ENCODE measurements at regions not wholly inside any gene's neighbourhood (a gene's known extent, or its start where the extent isn't known, plus 50 kb on each side); places are given as distances from the start of the nearest gene placed in this dataset.

DNA sequence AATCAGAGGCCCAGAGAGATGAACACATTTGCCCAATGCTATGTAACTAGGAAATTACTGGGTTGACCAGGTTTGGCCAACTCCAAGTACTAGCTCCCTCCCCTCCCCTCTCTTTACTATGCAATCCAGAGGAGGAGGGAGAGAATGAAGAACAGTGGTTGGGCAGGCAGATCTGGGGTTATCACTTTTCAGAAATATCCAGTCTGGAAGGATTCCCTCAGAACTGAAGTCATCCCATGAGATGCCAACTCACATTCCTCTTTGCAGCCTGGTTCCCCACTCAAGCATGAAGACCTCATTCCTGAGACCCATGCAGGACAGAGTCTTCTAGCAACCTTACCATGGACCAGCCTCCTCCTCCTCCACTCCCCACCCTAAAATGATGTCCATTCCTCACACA, 201.1 kb downstream of the TLE3 start:
- DNase-seq (ENCODE audit: low spot score): no peak

DNA sequence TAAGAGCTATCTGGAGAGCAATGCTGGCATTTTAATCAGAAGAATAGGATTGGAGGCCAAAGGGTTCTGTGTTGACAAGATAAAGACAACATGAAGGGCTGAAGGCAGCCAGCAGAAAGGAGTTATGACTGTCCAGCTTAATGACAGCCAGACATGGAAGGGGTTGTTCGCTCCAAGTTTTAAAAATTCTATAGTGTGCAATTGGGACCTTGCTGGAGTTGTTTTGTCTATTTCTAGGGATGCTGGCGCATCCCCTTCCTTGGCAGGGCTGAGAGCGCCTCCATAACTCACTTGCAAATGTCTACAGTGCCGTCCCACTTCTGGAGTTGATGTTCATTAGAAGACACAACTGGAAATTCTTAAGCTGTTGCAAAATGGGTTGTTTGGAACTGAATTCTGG, 200.7 kb downstream of the TLE3 start:
- no peak for DNase-seq (ENCODE audit: low spot score)

DNA sequence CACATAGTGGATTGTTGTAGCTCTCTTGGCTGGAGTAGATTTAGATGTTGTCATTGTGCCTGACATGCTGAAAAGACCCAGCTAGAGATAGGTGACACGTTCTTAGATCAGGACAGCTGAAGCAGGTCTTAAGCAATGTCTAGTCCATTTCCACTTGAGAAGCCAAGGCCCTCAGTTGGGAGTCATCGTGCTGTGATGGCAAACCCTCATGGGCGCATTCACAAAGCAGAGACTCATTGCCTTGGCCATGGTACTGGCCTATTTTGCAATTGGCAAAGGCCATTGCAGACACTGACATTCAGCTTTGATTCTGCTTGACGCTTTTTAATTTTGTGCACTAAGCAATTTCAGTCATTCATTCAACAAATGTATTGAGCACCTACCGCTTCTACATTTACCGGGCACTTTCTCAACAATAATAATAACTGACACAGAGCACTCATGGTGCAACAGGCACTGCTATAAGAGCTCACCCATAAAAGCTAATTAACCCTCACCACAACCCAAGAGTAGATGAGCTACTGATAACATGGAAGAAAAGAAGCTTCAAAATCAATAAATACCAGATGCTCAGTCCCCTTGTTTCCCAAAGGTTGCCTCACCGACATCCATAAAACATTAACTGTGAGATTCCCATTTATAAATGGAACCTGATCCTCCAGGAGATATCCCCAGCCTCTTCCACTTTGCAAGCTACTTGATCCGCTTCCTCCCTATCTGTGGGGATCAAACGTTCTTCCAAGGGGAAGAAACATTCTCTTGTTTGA, 200.1 kb downstream of the TLE3 start:
- DNase-seq (ENCODE audit: low spot score): no peak

DNA sequence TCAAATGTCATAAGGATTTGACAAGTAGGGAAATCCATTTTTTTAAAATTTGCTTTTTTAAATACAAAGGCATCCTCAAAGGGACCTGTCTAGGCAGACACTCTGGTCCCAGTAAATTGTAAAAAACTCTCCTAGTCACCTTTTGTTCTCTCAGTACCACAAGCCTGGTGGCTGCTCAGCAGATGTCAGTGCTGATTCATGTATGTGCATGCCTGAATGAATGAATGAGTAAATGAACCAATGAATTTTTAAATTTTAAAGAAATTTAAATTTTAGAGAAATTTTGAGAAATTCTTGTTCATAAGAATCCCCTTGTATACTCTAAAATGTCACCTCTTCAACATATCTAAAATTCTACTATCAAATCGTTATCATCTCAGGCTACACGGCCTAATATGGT, 199.5 kb downstream of the TLE3 start:
- DNase-seq (ENCODE audit: low spot score): no peak

DNA sequence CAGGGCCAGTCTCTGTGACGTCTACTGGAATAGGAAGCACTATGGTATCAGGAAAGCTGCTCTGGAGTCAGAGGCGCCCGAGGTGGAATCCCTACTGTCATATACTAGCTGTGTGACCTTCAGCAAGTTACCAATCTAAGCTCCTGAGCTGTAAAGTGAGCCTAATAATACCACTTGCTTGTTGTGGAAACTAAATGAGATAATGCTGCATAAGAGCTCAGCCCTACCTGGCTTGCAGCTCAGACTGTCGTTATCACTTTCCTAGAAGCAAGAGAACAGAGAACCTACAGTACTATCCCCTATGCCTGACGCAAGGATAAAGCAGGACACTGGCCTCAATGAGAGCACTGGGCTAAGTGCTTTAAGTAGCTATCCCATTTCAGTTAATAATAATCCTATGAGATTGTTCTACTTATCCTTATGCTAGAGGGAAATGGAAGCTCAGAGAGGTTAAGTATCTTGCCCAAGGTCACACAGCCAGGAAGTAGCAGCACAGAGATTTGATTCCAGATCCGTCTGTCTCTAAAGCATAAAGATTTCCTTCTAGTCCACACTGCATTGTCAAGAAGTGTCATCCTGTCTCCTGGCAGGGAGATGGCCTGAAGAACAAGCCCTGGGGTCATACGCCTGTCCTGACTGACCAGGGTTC, 195.2 kb downstream of the TLE3 start:
- no peak for DNase-seq (ENCODE audit: low spot score)

DNA sequence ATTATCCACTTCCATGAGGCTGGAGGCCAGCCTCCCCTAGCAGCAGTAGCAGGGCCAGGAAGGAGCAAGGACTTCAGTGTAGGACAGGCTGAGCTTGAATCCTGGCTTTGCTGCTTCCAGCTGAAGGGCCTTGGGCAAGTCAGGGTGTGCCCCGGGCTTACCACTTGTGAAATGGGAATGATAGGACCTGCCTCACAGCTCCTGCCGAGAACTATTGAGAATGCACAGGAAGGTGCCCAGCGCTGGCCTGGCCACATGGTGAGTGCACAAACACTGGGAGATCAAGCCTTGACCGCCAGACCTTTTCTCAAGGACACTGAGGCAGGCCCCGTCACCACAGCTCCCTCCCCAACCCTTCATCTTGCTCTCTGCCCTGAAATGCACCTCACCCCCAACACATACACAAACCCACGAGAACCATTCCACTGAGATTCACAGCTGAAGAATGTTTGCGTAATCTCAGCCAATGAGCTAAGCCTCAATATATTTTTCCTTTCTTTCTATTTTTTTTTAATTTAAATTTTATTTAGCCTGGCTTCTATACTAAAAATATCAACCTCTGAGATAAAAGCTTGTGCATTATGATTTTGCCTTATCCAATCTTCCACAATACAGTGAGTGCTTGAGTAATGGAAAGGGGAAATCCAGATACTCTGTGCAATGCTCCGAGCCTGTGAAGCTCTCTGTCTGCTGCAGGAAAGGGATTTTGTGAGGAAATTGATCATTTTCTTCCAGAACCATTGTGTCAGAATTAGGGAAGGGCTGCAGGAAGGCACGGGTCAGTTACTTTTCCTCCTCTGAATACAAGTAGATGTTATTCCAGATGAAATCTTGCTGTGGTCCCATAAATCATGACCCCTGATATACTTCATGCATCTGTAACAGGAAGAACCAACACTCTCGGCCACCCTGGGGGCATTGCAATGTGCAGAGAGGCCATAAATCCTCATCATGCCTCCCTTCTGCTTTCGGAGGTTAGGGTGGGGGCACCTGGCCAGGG, 193.9 kb downstream of the TLE3 start:
- no peak for DNase-seq (ENCODE audit: low spot score)

DNA sequence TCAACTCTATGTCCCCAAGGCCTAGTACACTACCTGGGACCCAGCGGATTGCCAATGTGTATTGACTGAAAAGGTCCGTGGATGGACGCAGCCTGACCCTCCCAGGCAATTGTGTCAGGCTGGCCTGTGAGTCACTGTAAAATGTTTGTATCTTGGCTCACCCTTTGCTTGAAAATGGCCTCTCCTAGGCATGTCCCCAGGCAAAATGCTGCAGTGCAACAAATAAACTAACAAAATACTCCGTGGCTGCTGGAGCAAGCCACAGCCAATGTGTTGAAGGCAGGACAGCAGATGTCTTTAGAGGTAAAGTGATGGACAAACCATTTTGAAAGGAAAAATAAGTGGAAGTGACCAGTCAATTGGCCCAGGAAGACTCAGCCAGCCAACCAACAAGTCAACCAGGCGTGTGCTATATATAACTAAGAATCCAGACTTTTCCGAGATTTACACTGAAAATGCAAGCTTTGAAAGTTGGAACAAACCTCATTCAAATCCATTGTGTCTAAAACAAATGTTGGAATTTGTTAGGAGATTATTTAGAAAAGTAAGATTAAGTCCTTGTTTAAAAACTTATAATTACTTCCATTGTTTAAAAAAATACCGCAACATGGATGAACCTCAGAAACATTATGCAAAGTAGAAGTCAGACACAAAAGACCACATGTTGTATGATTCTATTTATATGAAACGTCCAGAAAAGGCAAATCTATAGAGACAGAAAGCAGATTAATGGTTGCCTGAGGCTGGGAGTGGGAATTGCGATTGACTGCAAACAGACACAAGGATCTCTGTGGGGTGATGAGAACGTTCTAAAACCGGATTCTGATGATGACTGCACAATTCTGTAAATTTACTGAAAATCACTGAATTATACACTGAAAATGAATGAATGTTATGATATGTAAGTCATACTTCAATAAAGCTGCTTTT, 191.2 kb downstream of the TLE3 start:
- DNase-seq (ENCODE audit: low spot score): no peak

DNA sequence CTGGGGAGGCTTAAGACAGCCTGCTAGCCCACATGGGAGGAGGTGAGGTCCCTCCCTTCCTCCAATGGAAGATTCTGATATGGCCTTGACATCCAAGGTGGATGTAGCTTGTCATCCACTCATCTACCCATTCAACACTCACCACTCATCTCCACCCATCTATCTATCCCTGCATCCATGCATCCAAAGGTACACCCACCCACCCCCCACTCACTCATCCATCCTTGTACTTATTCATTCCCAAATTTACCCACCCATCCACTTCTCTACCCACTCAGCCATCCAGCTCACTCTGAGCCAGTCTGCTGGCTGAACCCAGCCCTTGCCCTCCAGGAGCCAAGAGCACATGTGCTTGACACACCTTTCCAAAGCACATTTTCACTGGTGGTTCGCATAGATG, 189.7 kb downstream of the TLE3 start:
- DNase-seq (ENCODE audit: low spot score): no peak

DNA sequence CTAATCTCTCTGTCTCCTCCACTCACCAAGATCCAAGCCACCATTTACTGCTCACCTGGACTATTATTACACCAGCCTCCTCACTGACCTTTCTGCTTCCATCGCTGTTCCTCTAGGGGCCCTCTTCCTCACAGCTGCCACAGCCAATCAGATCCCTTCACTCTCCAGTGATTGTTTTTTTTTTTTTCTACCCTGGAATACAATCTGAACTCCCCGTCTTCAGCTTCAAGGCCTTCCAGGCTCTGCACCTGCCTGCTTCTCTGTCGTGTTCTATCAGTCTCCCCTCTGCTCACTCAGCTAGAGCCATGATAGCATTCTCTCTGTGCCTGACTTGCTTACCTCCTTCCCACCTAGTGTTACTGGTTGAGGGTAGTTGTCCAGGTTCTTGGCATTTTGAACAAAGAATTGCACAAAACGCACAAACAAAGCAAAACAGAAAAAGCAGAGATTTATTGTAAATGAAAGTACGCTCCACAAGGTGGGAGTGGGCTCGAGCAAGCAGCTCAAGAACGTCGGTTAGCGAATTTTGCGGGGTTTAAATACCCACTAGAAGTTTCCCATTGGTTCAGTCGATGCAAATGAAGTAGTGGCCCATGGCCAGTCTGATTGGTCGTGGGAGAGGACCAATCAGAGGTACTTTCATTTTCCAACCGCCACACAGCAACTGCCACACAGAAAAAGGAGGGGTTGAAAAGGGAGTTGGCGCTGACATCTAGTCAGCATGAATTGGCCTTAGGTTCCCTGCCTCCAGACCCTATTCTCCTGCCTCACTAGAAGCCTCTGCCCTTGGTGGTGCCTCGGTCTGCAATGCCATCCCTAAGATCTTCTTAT, 188.9 kb downstream of the TLE3 start:
- DNase-seq (ENCODE audit: low spot score): peak; percentile 9

DNA sequence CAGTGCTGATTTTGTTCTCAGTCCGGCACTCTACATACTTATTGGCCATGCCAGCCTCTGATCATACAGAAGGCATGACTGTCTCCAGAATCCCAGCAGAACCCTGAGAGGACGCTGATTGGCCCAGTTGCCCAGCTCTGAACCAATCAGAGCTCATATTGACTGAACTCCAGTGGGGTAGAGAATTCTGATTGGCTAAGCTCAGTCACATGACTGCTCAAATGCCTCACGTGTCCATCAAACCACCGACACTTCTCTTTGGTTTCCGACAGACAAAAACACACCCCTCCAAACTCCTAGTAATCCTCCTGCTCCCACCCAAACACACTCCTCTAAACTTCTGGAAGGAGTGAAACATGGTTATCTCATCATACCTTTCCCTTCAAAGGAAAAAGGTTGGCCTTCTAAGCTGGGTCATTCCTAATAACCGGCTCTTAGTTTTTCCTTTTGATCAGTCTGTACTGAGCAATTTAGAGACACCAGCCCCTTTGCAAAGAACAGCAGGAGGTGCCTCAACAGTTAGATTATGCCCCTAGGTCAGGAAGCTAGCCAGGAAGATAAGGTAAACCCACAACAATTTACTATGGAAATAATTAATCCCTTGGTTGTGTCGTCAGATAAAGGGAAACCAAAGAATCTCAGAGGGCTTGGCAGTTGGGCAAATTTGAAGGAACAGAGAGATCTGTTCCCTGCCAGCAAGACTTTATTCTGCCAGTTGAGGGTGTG, 187.8 kb downstream of the TLE3 start:
- peak; percentile 59 for DNase-seq (ENCODE audit: low spot score)

DNA sequence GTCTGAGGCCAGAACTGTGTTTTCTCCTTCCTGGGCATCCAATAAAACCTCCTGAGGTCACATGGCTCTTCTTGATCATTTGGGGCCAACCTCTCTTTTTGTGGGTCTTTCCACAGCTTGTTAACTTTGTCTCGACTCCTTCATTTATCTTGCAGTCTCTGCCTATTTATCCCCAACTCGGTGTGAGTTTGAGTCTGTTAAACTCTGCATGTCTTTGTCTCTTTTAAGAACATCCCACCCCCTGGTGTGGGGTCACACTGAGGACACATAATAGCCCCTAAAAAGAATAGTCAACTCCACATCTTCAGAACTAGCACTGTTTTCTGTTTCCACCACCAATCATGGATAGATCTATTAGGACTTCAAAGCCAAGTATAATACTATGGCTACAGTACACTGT, 187.2 kb downstream of the TLE3 start:
- DNase-seq (ENCODE audit: low spot score): no peak

DNA sequence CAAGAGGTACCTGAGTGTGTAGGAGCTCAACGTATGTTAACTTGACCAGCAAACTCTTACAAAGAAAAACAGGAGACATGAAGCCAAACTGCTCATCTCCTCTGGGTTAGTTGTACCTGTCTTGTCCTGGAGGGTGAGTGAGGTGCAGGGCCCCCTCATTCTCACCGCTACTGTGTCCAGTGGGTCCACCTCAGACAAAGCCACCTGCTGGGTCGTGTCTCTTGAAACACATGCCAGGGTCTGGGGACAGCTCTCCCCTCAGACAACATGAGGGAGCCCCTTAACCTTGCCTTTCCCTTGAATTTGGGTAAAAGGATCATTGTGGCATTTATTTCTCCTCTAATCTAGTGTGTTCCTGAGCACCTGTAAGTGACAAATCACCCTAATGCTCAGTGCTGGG, 185.6 kb downstream of the TLE3 start:
- no peak for DNase-seq (ENCODE audit: low spot score)

DNA sequence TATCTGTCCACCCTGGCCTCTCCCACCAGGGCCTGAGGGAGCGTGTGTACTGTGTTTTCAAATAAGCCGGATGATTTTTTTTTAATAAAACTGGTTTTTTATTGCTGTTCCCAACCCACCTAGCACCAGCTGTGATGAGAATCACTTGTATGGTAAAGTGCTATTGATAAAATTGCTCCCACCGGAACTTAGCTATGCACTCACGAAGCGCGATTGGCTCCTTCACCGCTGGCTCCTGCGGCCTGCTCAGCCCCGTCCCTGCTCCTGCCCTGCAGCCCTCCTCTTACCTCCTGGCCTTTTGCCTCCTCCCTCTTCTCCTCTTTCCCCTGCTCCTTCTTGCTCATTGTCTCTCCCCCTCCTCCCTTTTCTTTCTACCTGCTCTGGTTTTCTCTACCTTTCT, 183.7 kb downstream of the TLE3 start:
- no peak for DNase-seq (ENCODE audit: low spot score)

DNA sequence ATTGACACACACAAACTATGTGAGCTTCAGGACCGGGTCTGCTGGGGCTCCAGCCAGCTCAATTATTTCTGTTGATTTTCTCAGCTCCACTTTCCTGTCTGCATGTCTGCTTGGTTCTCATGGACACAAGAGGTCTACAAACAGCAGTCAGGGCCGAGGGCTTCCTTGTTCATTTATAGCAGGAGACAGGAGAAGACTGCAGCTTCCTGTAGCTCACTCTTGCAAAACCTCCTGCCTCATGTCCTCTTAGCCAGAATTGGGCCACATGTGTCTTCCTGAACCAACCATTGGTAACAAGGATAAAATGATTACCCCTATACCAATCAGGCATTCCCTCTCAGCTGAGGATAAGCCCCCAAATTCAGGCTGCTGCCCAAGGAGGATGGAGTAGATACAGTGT, 182.8 kb downstream of the TLE3 start:
- no peak for DNase-seq (ENCODE audit: low spot score)

DNA sequence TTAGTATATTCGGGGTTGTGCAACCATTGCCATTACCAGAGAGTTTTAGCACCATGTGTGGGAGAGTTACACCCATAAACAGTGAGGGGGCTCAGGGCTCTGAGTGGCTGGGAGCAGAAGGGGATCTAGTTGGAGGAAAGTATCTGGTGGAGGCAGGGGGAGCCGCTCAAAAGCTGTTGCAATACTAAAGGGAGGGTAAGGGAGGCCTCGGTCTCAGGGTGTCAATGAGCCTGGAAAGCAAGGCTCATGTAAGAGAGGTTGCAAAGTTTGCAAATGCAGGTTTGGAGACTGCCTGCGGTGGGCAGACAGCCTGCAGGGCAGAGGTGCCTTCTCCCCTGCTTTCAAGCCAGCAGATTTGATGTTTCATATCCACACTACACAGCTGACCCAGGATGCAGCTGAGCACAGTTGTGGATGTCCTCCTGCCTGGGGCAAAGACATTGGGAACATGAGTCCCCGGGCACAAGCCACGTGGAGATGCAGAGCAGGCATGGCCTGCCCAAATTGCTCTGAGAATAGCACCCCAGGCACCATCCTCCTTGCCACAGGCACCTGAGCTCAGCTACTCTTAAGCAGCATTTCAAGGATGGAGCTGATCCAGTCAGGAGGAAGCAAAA, 181.4 kb downstream of the TLE3 start:
- DNase-seq (ENCODE audit: low spot score): no peak

DNA sequence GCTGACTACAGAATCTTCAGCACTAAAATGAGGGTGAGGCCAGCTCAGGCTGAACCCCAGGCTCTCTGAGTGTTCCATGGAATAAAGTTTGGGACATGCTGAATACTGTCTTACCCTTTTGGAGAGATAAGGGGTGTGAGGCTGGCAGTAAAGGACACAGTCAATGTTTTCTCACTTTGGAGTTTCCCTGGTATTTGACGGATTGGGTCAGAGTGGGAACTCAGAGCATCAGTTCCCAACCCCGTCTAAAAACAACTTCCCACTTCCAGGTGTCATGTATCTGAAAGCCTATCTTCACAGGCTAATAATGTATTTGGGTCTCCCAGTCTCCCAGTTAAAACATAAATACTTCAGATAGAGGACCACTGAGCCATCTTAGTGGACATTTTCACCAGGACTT, 180.7 kb downstream of the TLE3 start:
- no peak for DNase-seq (ENCODE audit: low spot score)

DNA sequence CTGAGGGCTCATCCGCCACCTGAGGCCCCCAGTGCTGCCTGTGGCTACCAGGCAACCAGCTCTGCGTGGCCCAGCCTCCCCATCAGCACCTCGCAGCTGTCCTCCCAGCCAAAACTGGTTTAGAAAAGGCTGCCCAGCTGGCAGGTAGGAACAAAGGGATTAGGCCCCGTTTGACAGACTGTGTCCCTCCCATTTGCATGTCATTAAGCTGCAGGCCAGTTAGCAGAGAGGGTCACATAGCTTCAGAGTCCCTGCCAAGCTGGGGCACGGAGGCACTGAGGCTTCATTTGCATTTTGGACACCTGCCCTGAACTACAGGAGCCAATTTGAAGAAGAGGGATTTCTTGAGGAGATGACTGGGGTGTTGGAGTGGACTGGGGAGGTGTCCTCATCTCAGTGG, 177.9 kb downstream of the TLE3 start:
- peak; percentile 20 for DNase-seq (ENCODE audit: low spot score)

DNA sequence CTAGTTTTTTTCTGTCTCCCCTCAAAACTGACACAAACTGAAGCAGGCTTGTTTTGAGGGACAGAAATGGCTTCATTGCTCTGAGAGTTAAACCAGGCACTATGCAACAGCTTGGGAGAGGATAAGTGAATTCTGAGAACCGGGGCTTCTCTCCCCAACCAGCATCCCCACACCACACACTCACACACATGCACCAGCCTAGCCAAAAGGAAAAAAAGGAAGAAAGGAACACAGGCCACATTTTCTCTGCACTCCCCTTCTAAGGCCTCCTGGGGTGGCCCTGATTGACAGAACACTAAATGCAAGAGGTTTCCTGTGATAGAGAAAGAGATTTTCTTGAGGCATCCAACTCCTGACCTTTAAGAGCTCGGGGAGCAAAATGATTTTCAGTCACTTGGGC, 177.5 kb downstream of the TLE3 start:
- DNase-seq (ENCODE audit: low spot score): no peak
